ENCODE measurements at regions not wholly inside any gene's neighbourhood (a gene's known extent, or its start where the extent isn't known, plus 50 kb on each side); places are given as distances from the start of the nearest gene placed in this dataset.

- Histone ChIP-seq H3K27ac (no peak overlapping the region), H3K9ac (ENCODE audit: low read depth in 2 of 2, low read length in 2 of 2) (no peak overlapping the region), H3K4me1 (no peaks in the 10 kb centered on the region), H3K4me3 (no peak overlapping the region), H3K36me3 (no peaks in the 10 kb centered on the region), H3K9me3 (no peaks in the 10 kb centered on the region), H3K27me3 (no peaks in the 10 kb centered on the region)
- intact Hi-C loops (cut with DNase I), result no loop called here
- no peak for DNase-seq
- no peak for TF ChIP-seq CTCF (IDR thresholded peaks at IDR 0.05)
These were observed 140.3 kb downstream of the RERGL start for GRCh38 chr12:17949558-17950141.

- H3K9me3 ChIP-seq, result no peaks in the 10 kb centered on the region
- H3K36me3 ChIP-seq, result no peaks in the 10 kb centered on the region
- no peak for DNase-seq
- no peak for TF ChIP-seq CTCF (IDR thresholded peaks at IDR 0.05)
- H3K4me1 ChIP-seq, result no peaks in the 10 kb centered on the region
- H3K27ac ChIP-seq, result no peak overlapping the region
- intact Hi-C loops (cut with DNase I), result no loop called here
- H3K4me3 ChIP-seq, result no peak overlapping the region
- no peak overlapping the region for H3K9ac ChIP-seq (ENCODE audit: low read depth in 2 of 2, low read length in 2 of 2)
- no peaks in the 10 kb centered on the region for H3K27me3 ChIP-seq
These were observed 161.2 kb downstream of the RERGL start for GRCh38 chr12:17928708-17929366.

GRCh38 chr12:17918013-17918412 lies 172.0 kb downstream of the RERGL start:
- Histone ChIP-seq H3K4me1 (no peaks in the 10 kb centered on the region), H3K9ac (ENCODE audit: low read depth in 2 of 2, low read length in 2 of 2) (no peak overlapping the region), H3K27me3 (no peaks in the 10 kb centered on the region), H3K36me3 (no peaks in the 10 kb centered on the region), H3K27ac (no peak overlapping the region), H3K9me3 (no peaks in the 10 kb centered on the region), H3K4me3 (no peak overlapping the region)
- DNase-seq, result no peak
- no peak for TF ChIP-seq CTCF (IDR thresholded peaks at IDR 0.05)
- intact Hi-C loops (cut with DNase I), result no loop called here

- Histone ChIP-seq H3K9ac (ENCODE audit: low read depth in 2 of 2, low read length in 2 of 2) (no peak overlapping the region), H3K4me1 (no peaks in the 10 kb centered on the region), H3K9me3 (no peaks in the 10 kb centered on the region), H3K27ac (no peak overlapping the region), H3K36me3 (no peaks in the 10 kb centered on the region), H3K4me3 (no peak overlapping the region), H3K27me3 (no peaks in the 10 kb centered on the region)
- TF ChIP-seq CTCF (IDR thresholded peaks at IDR 0.05), result no peak
- DNase-seq, result no peak
- intact Hi-C loops (cut with DNase I), result no loop called here
These were observed 205.4 kb downstream of the RERGL start for GRCh38 chr12:17884581-17884980.

GRCh38 chr12:17878714-17879113 lies 211.3 kb downstream of the RERGL start:
- no peaks in the 10 kb centered on the region for H3K4me1 ChIP-seq
- no peaks in the 10 kb centered on the region for H3K27me3 ChIP-seq
- H3K36me3 ChIP-seq, result no peaks in the 10 kb centered on the region
- intact Hi-C loops (cut with DNase I), result no loop called here
- TF ChIP-seq CTCF (IDR thresholded peaks at IDR 0.05), result no peak
- no peaks in the 10 kb centered on the region for H3K9me3 ChIP-seq
- no peak overlapping the region for H3K9ac ChIP-seq (ENCODE audit: low read depth in 2 of 2, low read length in 2 of 2)
- no peak overlapping the region for H3K27ac ChIP-seq
- no peak overlapping the region for H3K4me3 ChIP-seq
- no peak for DNase-seq

All from colonic mucosa (tissue), 4 donors.